Ovary (tissue), 7 donors: ENCODE measurements at regions not wholly inside any gene's neighbourhood (a gene's known extent, or its start where the extent isn't known, plus 50 kb on each side); places are given as distances from the start of the nearest gene placed in this dataset.

Experiments
- DNase-seq, 5 donors: peaks; one replicate each; pipeline ENCODE4 v3.0.0-alpha.2; 2019 to 2020
- H3K27ac ChIP-seq, 2 donors: fragments of 200-600 bp; one replicate each; pipeline versions ENCODE4 v1.5.1 to v1.8.0; 2019 to 2022
- H3K27me3 ChIP-seq: fragments of 200-600 bp; one replicate; pipeline ENCODE4 v1.8.0; 2022
- H3K36me3 ChIP-seq: fragments of 200-600 bp; sonication (generic); one replicate; pipeline ENCODE4 v1.5.1; 2019
- H3K4me1 ChIP-seq: one replicate; pipeline ENCODE4 v1.8.1; 2013; ENCODE audit warnings: mild to moderate bottlenecking, moderate library complexity; ENCODE audit not compliant: insufficient read depth
- H3K4me3 ChIP-seq: fragments of 200-600 bp; sonication (generic); one replicate; pipeline ENCODE4 v1.5.1; 2017
- H3K9me3 ChIP-seq, 2 donors: fragments of 200-600 bp in 1 of 2; sonication (generic) in 1 of 2; one replicate each; pipeline versions ENCODE4 v1.5.1 to v1.8.1; 2013 to 2019; ENCODE audit warnings: mild to moderate bottlenecking in 1 of 2, moderate library complexity in 1 of 2
- CTCF ChIP-seq, 3 donors: fragments of 450-650 bp in 2 of 3; fragments of 200-600 bp in 1 of 3; IDR thresholded peaks; one replicate each; pipeline versions ENCODE4 v1.5.1 to v1.8.0; 2016 to 2022; ENCODE audit warnings: antibody characterized with exemption in 3 of 3, mild to moderate bottlenecking in 1 of 3
- EP300 ChIP-seq: sonication (generic); formaldehyde crosslinking; IDR thresholded peaks from one replicate; pipeline ENCODE4 v1.6.1; 2017; ENCODE audit warnings: antibody characterized with exemption
- POLR2A ChIP-seq: fragments of 450-650 bp; IDR thresholded peaks from one replicate; pipeline ENCODE4 v1.6.1; 2017; ENCODE audit warnings: antibody characterized with exemption, mild to moderate bottlenecking, moderate library complexity
- WGBS, 3 donors: extraction: QIAGEN DNeasy Blood & Tissue Kit in 1 of 3; methylation state at CpG; one replicate each; pipeline versions ENCODE4 v1.1.5 to v1.1.7; 2013 to 2017; 5-methylcytosine and 5-hydroxymethylcytosine counted together
- intact Hi-C, 4 donors: fragments of 100-400 bp; cut with DNase I; formaldehyde crosslinking; loops; one replicate each; pipeline versions ENCODE4 v1.11.0 to v1.15.1; 2022 to 2023
- donor health status: DM: no; HTN: no; CAD: no; lungs with moderate emphysema.
- donor health status: DM: no; HTN: no; CAD: no.
- donor health status: Bipolar disorder and iron deficiency.
- donor health status: DM: no; HTN: no; CAD: no.
- donor health status: DM: yes; HTN: yes; CAD: no.

DNA sequence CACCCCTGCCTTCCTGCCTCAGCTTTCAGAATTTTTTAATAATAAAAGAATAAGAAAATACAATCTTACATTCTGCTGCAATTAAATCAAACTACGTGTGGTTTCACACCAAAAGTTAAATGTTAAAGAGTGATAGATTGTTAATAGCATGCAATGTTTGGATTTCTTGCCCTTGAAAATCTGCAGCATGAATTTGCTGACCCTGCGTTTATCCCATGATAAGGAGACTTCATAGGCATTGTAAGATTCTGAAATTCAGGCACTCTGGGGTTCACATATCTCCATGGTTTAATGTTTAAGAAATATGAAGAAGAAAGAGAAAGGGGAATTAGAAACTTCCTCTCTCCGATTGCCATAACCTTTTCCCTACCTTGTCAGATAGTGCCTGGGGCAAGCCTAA is 1616.2 kb upstream of the B3GALT2 start:
- TF ChIP-seq EP300 (no peak), POLR2A (no peak)
- DNase-seq: no peak
- Histone ChIP-seq H3K27me3 (no peaks in the 10 kb centered on the region), H3K4me1 (no peaks in the 10 kb centered on the region), H3K4me3 (no peak overlapping the region), H3K27ac (no peak overlapping the region), H3K9me3 (no peaks in the 10 kb centered on the region), H3K36me3 (no peaks in the 10 kb centered on the region)
- 17 to 41% (median 22%) methylated on average over 3 of the region's 3 CpGs for WGBS, 3 donors
- intact Hi-C loops: no loop called here

DNA sequence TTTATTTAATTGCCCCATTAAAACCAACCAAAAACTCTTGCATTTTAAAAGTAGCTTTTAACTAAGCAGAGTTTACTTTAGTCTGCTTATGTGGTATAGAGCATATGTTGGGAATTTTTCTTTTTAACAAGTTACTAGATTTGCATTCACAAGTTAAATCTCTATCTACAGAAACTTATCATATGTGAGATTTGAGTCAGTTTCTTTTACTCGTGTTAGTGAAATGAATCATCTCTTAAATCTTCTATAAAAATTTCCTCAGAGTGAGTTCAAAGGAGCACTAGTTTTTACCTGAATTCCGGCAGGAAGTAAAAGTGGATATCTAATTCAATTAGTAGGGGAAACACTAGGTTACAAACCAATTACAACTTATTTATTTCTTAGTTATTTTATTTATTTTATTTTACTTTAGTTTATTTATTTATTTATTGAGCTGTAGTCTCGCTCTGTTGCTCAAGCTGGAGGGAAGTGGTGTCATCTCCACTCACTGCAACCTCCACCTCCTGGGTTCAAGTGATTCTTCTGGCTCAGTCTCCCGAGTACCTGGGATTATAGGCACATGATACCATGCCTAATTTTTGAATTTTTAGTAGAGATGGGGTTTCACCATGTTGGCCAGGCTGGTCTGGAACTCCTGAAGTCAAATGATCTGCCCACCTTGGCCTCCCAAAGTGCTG is 1609.6 kb upstream of the B3GALT2 start:
- H3K27me3 ChIP-seq: no peaks in the 10 kb centered on the region
- no peaks in the 10 kb centered on the region for H3K4me1 ChIP-seq
- H3K9me3 ChIP-seq: no peaks in the 10 kb centered on the region
- intact Hi-C loops: no loop called here
- no peak overlapping the region for H3K4me3 ChIP-seq
- 85 to 87% (median 86%) methylated on average over 4 of the region's 4 CpGs for WGBS, 3 donors
- no peak overlapping the region for H3K27ac ChIP-seq
- no peak for DNase-seq
- TF ChIP-seq EP300 (no peak), POLR2A (no peak), CTCF (IDR thresholded peaks at IDR 0.05) (no peak)
- H3K36me3 ChIP-seq: no peaks in the 10 kb centered on the region

GRCh38 chr1:194787001-194787400 is 1600.6 kb upstream of the B3GALT2 start:
- Histone ChIP-seq H3K9me3 (no peaks in the 10 kb centered on the region), H3K4me1 (no peaks in the 10 kb centered on the region), H3K27ac (no peak overlapping the region), H3K36me3 (no peaks in the 10 kb centered on the region), H3K27me3 (no peaks in the 10 kb centered on the region), H3K4me3 (no peak overlapping the region)
- TF ChIP-seq EP300 (no peak), CTCF (IDR thresholded peaks at IDR 0.05) (no peak), POLR2A (no peak)
- no peak for DNase-seq
- intact Hi-C loops: no loop called here
- 94 to 96% (median 95%) methylated on average over 3 of the region's 3 CpGs for WGBS, 3 donors

DNA sequence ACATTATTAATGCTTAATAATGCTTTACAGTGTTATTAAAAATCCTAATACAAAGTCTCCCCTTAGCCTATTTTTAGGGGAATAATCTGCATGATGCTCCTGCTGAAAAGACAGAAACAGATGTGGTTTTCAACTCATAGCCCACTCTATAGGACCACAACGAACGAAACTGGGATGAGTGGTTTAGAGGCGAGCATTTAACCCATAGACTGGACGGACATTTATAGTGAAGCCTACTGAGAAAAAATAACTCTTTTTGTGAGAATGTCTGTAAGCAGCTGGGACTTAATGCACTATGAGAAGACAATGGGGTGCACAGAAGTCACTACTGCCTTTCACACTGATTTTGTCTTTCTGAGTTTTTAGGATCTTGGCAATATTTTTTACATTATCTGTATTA is 1599.6 kb upstream of the B3GALT2 start:
- WGBS, 3 donors: 92 to 95% (median 93%) methylated on average over 4 of the region's 4 CpGs
- Histone ChIP-seq H3K27me3 (no peaks in the 10 kb centered on the region), H3K36me3 (no peaks in the 10 kb centered on the region), H3K9me3 (no peaks in the 10 kb centered on the region), H3K4me1 (no peaks in the 10 kb centered on the region), H3K27ac (no peak overlapping the region), H3K4me3 (no peak overlapping the region)
- no peak for TF ChIP-seq EP300
- no peak for TF ChIP-seq CTCF (IDR thresholded peaks at IDR 0.05)
- no peak for TF ChIP-seq POLR2A
- intact Hi-C loops: no loop called here
- DNase-seq: no peak

DNA sequence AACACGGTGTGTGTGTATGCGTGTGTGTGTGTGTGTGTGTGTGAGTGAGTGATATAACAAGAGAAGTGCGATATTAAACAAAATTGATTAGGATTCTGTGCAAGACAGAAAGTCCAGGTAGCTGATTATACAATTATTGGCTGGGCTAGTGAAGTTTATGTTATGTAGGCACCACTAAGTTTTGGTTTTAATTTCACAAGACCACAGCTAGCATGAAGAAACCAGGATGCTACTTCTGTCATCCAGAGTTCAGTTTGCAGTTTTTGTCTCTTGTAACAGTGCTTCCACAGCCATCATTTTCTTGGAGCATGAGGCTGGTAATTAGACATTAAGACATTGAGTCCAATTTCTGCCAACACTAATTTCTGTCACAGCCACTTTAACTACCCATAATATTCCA is 1590.2 kb upstream of the B3GALT2 start:
- no peak for DNase-seq
- no peaks in the 10 kb centered on the region for H3K9me3 ChIP-seq
- WGBS, 3 donors: 76 to 87% (median 83%) methylated on average over 3 of the region's 3 CpGs
- no peak for TF ChIP-seq EP300
- no peak for TF ChIP-seq POLR2A
- no peak for TF ChIP-seq CTCF (IDR thresholded peaks at IDR 0.05)
- H3K4me1 ChIP-seq: no peaks in the 10 kb centered on the region
- intact Hi-C loops: no loop called here
- no peak overlapping the region for H3K4me3 ChIP-seq
- no peaks in the 10 kb centered on the region for H3K36me3 ChIP-seq
- no peaks in the 10 kb centered on the region for H3K27me3 ChIP-seq
- H3K27ac ChIP-seq: no peak overlapping the region
